Activated T-helper 1 cell treated with Interleukin-2 at 50 U/mL for 16 hours (primary cell): ENCODE measurements at regions not wholly inside any gene's neighbourhood (a gene's known extent, or its start where the extent isn't known, plus 50 kb on each side); places are given as distances from the start of the nearest gene placed in this dataset.
"Not testable (repeated sequence)": the region's sequence is repeated elsewhere in the genome, so short reads cannot be mapped to it uniquely, and the experiment has no call there.

Source experiments
- DNase-seq: peaks from one replicate; pipeline ENCODE4 v3.0.0-alpha.2; 2020; ENCODE audit warnings: low read depth

DNA sequence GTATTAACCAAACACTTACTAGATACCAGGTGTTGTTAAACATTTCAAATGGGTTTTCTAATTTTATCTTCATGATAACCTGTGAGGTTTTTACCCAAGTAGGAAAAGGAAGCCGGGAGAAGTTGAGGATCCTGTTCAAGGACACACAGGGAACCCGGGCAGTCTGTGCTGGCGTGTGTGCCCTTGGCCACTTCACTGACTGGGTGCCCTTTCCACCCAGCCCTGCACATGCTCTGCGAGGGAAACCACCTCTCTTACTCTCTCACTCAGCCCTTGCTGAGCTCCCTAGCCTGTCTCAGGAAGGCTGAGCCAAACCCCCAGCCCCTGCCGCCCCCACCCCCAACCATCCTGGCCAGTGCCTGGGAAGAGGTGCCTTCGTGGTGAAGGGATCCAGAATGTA is 51.8 kb downstream of the TEX44 start:
- DNase-seq = no peak

DNA sequence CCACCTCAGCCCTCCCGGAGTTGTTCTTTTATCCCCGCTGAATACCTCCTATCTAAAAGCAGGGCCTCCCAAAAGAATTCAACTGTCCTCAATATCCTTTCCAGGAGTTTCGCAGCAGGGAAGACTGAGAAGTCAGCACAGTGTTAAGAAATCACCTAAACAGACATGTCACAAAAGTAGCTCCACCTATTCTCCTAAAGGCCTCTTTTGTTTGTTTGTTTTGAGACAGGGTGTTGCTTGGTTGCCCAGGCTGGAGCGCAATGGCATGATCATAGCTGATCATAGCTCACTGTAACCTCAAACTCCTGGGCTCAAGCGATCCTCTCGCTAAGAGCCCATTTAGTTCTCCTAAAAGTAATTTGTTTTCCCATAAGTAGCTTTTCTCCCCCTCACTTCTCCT is 53.8 kb downstream of the TEX44 start:
- DNase-seq = no peak

DNA sequence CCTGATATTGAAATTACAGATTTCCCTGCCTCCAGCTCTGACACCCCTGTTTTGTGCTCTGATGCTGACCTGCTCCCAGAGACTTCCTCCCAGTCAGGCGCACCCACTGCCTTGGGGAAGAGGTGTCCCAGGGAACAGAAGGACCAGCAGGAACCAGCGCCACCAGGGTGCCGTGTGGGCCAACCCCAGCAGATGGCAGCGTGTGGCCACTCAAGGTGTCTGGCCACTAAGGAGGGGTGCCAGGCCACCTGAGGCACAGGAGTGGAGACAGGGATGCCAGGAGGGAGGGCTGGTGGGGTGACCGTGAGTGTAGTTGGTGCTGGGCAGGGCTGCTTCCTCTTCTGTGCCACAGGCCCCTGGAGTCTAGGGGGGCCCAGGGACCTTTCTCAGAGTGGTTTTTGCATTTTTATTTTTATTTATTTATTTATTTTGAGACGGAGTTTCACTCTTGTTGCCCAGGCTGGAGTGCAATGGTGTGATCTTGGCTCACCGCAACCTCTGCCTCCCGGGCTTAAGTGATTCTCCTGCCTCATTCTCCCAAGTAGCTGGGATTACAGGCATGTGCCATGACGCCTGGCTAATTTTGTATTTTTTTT is 56.0 kb downstream of the TEX44 start:
- DNase-seq = peak; percentile 27

DNA sequence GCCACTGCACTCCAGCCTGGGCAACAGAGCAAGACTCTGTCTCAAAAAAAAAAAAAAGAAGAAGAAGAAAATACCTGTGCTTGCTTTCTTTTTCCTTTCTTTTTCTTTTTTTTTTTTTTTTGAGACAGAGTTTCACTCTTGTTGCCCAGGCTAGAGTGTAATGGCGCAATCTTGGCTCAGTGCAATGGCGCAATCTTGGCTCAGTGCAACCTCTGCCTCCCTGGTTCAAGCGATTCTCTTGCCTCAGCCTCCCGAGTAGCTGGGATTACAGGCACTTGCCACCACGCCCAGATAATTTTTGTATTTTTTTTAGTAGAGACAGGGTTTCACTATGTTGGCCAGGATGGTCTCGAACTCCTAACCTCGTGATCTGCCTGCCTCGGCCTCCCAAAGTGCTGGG is 56.8 kb upstream of the PTMA start:
- DNase-seq = not testable (repeated sequence)

DNA sequence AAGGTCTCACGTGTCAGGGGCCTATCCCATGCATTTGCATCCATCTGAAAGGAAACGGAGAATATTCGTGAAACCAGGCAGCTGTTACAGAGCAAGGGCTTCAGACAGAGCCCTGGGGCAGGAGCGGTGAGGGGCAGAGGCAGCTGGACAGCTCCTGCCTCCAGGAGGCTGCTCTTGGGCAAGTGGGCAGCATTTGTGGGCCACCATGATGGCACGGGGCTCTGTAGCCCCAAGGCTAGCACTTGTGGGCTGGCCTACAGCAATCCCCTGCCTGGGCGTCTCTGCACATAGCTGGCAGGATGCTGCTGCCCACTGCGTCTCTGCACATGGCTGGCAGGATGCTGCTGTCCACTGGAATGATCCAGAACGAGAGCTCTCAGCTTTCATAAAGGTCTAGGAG is 52.8 kb upstream of the PTMA start:
- DNase-seq = no peak

DNA sequence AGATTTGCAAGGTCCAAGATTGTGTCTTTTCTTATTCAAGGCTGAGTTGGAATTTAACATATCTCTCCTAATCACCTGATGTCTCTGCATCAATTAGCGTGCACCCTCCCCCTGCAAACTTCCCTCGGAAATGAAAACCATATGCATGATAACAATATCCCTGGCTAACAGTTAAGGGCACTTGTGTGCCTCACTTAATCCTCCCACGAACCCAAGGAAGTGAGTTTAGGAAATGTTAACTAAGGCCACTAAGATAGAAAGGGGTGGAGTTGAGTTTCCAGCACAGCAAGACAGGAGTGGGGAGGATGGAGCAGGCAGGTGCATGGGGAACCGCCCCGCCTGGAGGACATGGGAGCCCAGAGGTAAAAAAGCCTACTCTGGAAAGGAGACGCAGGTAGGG is 52.4 kb upstream of the PTMA start:
- DNase-seq = no peak
